ENCODE measurements at regions not wholly inside any gene's neighbourhood (a gene's known extent, or its start where the extent isn't known, plus 50 kb on each side); places are given as distances from the start of the nearest gene placed in this dataset.
"Not testable (repeated sequence)": the region's sequence is repeated elsewhere in the genome, so short reads cannot be mapped to it uniquely, and the experiment has no call there.

DNA sequence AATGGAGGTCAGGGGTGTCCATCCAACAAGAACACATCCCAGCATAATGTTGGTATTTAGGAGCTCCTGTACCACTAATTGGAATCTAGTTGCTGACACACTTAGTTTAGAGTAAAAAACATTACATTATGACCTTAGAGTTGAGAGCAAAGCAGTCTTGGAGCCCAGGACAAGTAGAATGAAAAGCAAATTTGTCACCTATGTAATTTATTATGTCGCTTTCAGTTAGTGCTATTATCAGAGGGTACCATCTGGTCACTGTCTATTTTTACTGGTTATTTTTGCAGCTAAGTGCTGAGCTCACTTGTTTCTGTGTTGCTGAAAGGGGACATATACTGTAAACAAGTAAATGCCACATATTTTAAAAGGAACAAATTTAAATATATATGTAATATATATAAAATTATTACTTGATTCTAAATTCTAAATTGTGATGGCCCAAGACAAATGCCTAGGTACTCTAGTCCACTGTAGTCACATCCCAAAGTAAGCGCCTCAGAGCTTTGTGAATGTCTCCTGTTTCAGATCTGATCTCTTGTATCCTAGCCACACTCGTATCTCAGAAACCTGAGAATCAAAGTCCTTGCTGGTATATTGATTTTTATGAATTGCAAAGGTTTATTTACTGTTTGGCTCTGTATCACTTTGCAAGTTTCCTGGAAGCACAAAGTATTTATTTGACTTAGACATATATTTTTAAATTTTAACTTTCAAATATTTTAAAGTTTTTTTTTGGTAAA, 148.6 kb upstream of the MAN1A1 start:
- ChIA-PET CTCF (no interaction called here), POLR2A (no interaction called here)
- H3K9me3 Mint-ChIP-seq = no peaks in the 10 kb centered on the region
- TF ChIP-seq, protein P1, sequence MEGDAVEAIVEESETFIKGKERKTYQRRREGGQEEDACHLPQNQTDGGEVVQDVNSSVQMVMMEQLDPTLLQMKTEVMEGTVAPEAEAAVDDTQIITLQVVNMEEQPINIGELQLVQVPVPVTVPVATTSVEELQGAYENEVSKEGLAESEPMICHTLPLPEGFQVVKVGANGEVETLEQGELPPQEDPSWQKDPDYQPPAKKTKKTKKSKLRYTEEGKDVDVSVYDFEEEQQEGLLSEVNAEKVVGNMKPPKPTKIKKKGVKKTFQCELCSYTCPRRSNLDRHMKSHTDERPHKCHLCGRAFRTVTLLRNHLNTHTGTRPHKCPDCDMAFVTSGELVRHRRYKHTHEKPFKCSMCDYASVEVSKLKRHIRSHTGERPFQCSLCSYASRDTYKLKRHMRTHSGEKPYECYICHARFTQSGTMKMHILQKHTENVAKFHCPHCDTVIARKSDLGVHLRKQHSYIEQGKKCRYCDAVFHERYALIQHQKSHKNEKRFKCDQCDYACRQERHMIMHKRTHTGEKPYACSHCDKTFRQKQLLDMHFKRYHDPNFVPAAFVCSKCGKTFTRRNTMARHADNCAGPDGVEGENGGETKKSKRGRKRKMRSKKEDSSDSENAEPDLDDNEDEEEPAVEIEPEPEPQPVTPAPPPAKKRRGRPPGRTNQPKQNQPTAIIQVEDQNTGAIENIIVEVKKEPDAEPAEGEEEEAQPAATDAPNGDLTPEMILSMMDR (IDR thresholded peaks at IDR 0.05) = no peak
- no peak overlapping the region for H3K4me3 Mint-ChIP-seq
- DNase-seq (no peak), ATAC-seq (no peak)
- no peaks in the 10 kb centered on the region for H3K27me3 Mint-ChIP-seq
- intact Hi-C loops (cut with micrococcal nuclease) = no loop called here
- H3K4me1 Mint-ChIP-seq (ENCODE audit: low read depth) = no peaks in the 10 kb centered on the region
- no peak overlapping the region for H3K27ac Mint-ChIP-seq
- H3K36me3 Mint-ChIP-seq (ENCODE audit: low read depth) = no peaks in the 10 kb centered on the region

DNA sequence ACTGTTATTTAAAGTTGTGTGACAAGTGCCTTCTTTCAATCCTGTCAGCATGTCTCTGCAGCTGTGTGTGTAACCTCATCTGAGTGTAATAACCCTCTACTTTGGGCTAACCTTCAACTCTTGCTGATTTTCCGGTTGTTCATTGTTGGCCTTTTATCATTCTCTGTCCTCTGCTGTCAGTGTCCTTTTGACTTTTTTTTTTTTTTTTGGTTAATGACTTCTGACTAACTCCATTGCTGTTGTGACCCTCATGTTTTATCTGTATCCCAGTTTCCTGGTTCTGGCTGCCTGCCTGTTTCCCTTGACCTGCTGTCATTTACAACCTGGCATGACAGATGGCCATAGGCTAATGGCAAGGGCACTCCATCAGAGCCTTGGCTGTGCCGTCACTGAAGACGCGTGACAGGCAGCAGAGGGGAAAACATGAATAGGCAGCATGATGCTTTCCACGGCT, 145.7 kb upstream of the MAN1A1 start:
- ChIA-PET POLR2A (no interaction called here), CTCF (no interaction called here)
- DNase-seq = no peak
- intact Hi-C loops (cut with micrococcal nuclease) = no loop called here
- Mint-ChIP-seq H3K9me3 (peaks cover 4% of the 10 kb centered on the region), H3K4me3 (no peak overlapping the region), H3K4me1 (ENCODE audit: low read depth) (peaks cover 4% of the 10 kb centered on the region), H3K27me3 (no peaks in the 10 kb centered on the region), H3K27ac (no peak overlapping the region), H3K36me3 (ENCODE audit: low read depth) (no peaks in the 10 kb centered on the region)
- TF ChIP-seq, protein P1 (IDR thresholded peaks at IDR 0.05) = no peak
- ATAC-seq = no peak

DNA sequence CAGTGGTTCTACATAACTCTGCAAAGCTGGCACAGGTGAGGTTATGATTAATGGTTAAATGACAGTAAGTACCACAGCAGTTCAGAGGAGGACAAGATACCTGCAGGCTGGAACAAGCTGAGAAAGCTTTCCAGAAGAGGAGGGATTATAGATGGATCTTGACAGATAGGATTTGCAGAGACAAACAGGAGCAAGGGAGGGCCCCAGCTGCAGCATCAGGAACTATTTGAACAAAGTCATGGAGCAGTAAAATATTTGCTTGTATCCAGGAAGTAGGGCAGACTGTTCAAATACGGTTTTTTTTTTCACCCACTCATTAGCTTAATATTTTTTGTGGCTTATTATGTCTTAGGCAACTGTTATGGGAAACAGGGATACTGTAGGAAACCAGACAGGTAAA, 144.4 kb upstream of the MAN1A1 start:
- intact Hi-C loops (cut with micrococcal nuclease) = no loop called here
- Mint-ChIP-seq H3K4me1 (ENCODE audit: low read depth) (peaks cover 7% of the 10 kb centered on the region), H3K27me3 (no peaks in the 10 kb centered on the region), H3K4me3 (no peak overlapping the region), H3K27ac (no peak overlapping the region), H3K36me3 (ENCODE audit: low read depth) (no peaks in the 10 kb centered on the region), H3K9me3 (peaks cover 6% of the 10 kb centered on the region)
- ATAC-seq (no peak), DNase-seq (no peak)
- POLR2A ChIA-PET = no interaction called here
- TF ChIP-seq, protein P1 (IDR thresholded peaks at IDR 0.05) = no peak
- CTCF ChIA-PET = no interaction called here

DNA sequence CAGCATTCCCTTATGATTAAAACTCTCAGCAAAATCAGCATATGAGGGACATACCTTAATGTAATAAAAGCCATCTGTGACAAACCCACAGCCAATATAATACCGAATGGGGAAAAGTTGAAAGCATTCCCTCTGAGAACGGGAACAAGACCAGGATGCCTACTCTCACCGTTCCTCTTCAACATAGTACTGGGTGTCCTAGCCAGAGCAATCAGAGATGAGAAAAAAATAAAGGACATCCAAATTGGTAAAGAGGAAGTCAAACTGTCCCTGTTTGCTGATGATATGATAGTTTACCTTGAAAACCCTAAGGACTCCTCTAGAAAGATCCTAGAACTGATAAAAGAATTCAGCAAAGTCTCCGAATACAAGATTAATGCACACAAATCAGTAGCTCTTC, 141.6 kb upstream of the MAN1A1 start:
- intact Hi-C loops (cut with micrococcal nuclease); H3K4me1 Mint-ChIP-seq (ENCODE audit: low read depth); H3K4me3 Mint-ChIP-seq; H3K27me3 Mint-ChIP-seq; H3K27ac Mint-ChIP-seq; DNase-seq; CTCF ChIA-PET; ATAC-seq; POLR2A ChIA-PET; H3K36me3 Mint-ChIP-seq (ENCODE audit: low read depth): not testable (repeated sequence)
- peaks cover 13% of the 10 kb centered on the region for H3K9me3 Mint-ChIP-seq

DNA sequence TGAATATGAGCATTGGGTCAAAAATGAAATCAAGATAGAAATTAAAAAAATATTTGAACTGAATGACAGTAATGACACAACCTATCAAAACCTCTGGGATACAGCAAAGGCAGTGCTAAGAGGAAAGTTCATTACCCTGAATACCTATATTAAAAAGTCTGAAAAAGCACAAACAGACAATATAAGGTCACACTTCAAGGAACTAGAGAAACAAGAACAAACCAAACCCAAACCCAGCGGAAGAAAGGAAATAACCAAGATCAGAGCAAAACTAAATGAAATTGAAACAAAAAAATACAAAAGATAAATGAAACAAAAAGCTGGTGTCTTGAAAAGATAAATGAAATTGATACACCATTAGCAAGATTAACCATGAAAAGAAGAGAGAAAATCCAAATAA, 140.5 kb upstream of the MAN1A1 start:
- intact Hi-C loops (cut with micrococcal nuclease); CTCF ChIA-PET; ATAC-seq; H3K27me3 Mint-ChIP-seq; H3K36me3 Mint-ChIP-seq (ENCODE audit: low read depth); H3K4me1 Mint-ChIP-seq (ENCODE audit: low read depth); POLR2A ChIA-PET; DNase-seq; H3K4me3 Mint-ChIP-seq: not testable (repeated sequence)
- Mint-ChIP-seq H3K27ac (peak overlapping the region; percentile 23), H3K9me3 (peaks cover 13% of the 10 kb centered on the region)

DNA sequence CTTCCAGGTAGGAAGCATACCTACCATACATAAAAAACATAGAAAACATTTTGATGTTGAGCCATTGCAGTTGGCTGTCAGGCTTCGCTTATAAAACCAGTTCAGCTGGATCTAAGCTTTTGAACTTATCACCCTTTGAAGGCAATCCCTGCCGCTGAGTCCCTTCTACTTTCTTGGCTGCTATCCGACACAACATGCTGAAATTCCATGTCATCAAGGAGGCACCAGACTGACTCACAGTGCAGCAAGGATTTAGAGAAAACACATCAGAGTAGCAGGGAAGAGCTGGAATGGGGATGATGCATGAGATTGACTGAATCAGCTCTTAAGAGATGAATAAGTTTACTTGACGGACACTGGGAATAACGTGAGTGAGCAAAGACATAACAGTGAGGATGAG, 135.0 kb upstream of the MAN1A1 start:
- Mint-ChIP-seq H3K27me3 (peaks cover 1% of the 10 kb centered on the region), H3K4me3 (no peak overlapping the region), H3K4me1 (ENCODE audit: low read depth) (no peaks in the 10 kb centered on the region), H3K9me3 (peaks cover 6% of the 10 kb centered on the region), H3K36me3 (ENCODE audit: low read depth) (no peaks in the 10 kb centered on the region), H3K27ac (no peak overlapping the region)
- no peak for ATAC-seq
- DNase-seq = no peak
- intact Hi-C loops (cut with micrococcal nuclease) = no loop called here
- ChIA-PET POLR2A (no interaction called here), CTCF (no interaction called here)
- TF ChIP-seq, protein P1 (IDR thresholded peaks at IDR 0.05) = no peak

All from activated CD8-positive, alpha-beta T cell treated with anti-CD3 and anti-CD28 coated beads for 36 hours (primary cell).